HG03095 (cell line): ENCODE measurements at regions not wholly inside any gene's neighbourhood (a gene's known extent, or its start where the extent isn't known, plus 50 kb on each side); places are given as distances from the start of the nearest gene placed in this dataset.
"Not testable (repeated sequence)": the region's sequence is repeated elsewhere in the genome, so short reads cannot be mapped to it uniquely, and the experiment has no call there.

ENCODE experiments used
- ATAC-seq: cut with Tn5 transposase; IDR thresholded peaks from one replicate; pipeline ENCODE4 v1.9.1; 2021; ENCODE audit warnings: moderate library complexity; ENCODE audit not compliant: unreplicated experiment

DNA sequence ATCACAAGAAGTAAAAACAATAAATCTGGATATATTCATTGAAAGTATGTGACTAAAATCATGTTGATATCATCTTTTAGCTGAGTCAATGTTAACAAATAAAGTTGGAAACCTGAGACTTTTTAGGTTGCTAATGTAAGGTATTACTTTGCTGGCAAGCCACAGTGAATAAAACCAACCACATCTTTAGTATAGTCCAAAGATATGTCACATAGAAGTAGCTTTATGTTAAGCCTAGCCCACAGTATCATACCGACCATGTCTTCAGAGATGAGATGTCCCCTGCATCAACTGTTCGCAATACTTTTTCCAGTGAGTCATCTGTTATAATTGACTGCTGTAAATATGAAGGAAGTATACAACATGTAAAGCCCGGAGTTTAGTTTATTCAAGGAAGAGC lies 107.6 kb upstream of the MCHR2 start:
- ATAC-seq = no peak

DNA sequence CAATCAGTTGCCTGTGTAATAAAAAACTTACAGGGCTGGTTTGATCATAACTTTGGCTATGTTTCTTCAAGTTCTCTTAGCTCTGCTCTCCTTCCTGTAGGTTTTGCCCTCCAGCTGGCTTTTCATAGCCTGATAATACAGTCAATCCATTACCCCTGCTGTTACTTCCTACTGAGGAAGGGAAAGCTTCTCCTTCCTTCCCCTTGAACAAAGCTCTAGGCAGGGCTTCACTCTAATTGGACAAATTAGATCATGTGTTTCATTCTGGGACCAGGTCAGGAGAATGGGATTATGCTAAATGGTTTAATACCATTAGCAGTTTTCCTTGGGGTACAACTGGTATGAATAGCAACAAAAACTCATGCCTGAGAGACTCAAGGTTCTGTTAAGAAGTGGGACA lies 106.8 kb upstream of the MCHR2 start:
- ATAC-seq = no peak

DNA sequence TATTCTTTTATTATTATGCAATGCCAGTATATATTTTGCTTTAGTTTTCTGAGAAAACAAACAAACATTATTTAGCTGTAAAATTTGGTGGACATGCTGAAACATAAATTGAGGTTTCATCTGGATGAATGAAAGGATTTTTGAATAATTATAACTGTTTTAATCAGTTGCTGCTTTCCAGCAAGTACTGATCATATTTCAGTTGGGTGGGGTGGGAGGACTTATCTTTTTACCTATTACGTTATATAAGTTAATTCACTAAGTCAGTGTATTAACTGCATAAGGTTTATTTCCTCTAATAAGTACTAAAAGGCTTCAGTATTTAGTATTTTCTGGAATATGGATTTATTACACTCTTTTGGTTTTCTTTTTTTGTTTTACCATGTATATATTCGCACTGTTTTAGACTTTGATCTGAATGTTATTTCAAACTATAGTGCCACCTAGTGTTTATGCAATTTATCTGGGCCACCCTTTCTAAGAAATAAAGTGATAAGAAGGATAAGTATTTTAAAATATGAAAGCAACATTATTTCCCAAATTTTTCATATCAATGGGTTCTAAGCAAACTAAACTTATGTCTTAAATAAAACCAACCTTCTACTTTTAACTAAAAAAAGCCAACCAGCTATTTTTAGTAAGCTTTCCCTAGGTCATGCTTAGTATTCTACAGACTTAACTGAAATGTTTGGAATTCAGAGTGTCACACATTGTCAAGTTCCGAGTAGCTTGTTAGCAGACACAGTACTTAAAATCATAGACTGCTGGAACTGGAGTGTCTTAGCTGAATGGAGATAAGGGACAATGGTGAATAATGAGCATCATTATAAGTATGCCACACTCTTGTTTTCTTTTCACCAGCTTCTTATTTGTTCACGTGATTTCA lies 105.4 kb upstream of the MCHR2 start:
- ATAC-seq = no peak

DNA sequence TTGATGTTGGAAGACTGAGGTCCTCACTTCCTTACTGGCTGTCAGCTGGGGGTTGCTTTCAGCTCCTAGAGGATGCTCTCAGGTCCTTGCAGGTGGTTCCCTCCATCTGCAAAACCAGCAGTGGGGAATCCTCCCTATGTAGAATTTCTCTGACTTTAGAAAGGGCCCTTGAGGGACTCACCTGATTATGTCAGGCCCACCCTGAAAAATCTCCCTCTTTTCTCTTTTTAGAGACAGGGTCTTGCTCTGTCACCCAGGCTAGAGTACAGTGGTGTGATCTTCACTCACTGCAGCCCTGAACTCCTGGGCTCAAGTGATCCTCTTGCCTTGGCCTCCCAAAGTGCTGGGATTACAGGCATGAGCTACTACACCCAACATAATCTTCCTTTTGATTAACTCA lies 102.9 kb upstream of the MCHR2 start:
- ATAC-seq = no peak

DNA sequence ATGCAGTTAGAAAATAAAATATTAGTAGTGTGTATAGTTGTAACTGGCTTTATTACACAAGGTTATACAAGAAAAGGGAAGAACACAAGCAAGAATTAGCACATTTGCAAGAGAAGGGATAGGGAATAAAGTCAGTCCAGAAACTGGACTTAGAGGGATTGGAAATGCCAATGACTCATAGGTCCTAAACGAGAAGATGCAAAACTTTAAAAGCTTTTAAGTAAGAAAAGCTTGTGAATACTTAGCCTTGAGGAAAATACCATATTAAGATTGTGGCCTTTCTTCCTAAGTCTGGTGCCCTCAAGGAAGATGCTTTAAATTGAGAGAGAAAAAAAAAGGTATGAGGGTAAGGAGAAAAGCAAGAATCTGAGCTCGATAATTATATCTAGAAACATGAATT lies 102.3 kb upstream of the MCHR2 start:
- ATAC-seq = no peak

DNA sequence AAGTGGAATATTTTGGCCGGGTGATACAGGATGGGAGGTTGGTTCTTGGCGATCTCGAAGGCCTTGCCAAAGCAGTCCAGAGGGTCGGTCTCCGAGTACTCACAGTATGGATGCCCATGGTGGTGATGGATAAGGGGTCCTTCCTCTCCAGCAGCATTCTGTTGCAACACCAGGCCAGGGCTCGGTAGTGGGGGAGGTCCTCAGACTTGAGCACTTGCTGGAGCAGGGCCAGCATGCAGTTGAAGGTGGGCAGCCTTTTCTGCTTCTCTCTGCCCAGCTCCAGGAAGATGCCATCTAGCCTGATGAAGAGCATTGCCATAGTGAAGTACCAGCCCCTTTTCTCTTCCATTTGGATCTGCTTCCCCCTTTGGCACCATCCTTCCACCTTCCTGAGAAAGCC lies 99.4 kb upstream of the MCHR2 start:
- no peak for ATAC-seq

DNA sequence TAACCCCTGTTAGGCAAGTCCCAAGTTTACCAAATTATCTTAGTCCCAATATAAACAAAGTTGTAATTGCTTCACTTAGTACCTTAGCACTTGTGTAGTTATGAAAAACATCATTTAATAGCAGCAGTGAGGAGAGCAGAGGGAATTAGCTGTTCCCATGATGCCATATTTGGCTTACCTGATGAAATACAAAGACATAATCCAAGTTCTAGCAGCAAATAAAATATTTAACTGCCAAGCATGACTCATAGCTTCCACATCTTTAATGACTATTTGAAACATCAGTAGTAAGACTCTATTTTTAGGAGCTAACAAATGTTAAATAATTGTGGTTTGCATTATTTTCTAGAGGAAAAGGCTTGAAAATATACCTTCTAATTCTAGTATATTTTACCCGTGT lies 94.0 kb upstream of the MCHR2 start:
- no peak for ATAC-seq

DNA sequence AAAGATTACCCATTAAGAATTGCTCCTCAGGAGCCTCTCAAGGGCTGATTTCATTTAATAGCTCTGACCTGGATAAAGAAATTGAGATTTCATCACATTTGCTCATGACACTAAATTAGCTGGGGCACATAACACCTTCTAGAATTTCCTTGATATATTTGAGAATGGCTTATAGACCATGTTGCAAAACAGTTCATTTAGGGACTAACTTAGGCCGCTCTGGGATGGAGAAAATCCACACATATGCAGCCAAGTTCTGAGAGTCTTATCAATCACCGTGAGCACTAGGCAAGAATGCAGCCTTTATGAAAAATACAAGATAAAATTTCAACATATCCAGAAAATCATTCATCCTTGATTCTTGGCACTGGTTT lies 91.0 kb upstream of the MCHR2 start:
- ATAC-seq = no peak

DNA sequence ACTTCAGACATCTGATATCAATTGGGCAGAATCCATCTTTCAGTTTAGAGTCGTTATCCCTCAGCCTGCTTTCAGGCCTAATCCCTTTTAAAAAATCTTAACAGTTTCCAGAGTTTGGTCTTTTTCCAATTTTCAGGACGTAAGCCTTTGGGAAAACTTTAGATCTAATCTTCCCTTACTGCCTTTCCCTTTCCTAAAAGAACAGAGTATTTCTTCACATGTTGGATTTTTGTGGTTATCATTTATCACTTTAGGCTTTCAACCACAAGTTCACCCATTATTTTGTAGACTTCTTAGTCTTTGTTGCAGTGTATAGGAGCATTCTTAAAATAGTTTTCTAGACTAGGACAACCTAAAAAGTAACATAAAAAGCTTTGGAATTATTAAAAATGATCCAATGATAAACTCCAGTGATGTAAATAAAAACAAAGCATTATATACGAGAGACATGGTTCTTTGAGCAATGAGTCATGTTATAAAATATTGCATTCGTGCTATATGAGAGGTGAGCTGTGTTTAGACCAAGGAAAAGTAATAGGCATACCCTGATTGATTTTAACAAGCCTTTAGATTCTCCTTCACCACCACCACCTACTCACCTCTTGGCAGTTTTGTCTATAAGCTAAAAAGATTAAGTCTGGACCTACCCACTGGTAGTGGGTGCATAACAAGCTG lies 90.4 kb upstream of the MCHR2 start:
- ATAC-seq = no peak

DNA sequence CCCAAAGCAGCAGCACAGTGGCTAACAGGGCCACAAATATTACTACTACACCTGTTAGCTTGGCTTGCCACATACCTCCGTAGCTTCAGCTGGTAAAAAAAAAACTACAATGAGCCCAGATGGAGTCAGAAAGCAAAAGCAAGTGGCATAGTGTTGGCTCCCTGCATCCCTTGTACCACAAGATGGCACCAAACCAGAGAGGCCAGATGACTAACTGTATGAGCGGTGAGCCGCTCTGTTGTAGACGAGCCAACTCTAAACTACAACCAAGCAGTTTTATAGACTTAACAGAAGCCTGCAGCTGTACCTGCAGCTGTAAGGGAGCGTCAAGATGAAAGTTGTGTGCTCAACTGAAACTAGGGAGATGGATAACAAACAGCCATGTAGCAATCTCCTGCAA lies 84.5 kb upstream of the MCHR2 start:
- ATAC-seq = no peak

DNA sequence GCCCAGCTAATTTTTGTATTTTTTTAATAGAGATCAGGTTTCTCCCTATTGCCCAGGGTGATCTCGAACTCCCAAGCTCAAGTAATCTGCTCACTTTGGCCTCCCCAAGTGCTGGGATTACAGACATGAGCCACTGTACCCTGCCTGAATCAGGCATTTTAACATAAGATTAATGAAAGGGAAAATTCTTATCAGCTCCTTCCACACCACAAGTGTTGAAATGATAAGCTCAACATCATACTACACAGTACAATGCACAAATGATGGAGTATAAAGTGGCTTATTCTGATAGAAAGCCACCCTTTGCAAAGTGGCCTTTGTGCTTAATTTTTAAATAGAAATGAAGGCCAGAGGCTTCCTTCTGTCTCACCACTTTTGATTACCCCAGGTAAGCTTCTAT lies 71.3 kb upstream of the MCHR2 start:
- ATAC-seq = no peak

DNA sequence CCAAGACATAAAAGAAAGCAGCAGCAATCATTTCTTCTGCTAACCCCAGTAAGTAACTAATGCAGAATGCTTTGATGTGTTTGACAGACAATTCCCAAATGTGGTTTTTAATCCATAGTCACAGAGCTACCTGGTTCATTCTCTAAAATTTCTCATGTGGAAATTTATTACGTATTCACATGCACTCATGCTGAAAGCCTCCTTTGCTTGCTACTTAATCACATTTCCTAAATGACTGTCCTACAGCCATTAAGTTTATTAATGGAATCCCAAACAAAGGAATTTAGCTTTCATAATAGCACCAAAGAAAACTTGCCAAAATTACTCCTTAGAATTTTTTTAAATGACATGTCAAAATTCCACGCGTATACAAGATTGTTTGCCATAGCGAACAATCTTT lies 68.6 kb upstream of the MCHR2 start:
- ATAC-seq = no peak

DNA sequence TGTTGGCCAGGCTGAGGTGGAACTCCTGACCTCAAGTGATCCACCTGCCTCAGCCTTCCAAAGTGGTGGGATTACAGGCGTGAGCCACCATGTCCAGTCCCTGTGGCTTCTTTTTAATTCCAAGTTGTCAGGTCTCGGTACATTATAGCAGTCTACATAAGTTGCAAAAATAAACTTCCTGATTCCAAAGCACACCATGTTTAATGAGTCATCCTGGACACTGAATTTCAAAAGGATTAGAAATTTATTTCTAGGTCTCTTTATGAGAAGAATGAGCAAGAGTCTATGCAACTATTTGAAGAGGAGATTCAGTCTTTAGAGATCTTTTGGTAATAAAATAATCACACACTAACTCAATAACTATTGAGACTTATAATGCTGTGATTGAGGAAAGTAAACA lies 63.9 kb upstream of the MCHR2 start:
- ATAC-seq = no peak

DNA sequence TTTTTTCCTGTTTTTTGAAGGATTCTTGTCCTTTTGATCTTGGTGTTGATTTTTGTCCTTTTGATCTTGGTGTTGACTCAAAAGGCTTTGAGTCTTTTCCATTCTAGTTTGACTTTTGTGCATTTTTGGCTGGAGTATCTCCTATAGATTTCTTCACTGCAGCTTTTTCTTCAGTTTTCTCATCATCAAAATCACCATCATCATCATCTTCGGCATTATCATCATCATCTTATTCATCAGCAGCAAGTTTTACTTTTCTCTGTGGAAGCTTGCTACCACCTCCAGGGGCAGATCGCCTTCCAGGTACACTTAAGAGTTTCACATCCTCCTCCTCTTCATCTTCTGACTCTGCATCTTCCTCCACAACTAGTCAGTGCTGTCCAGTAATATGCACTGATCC lies 56.5 kb upstream of the MCHR2 start:
- ATAC-seq = no peak

DNA sequence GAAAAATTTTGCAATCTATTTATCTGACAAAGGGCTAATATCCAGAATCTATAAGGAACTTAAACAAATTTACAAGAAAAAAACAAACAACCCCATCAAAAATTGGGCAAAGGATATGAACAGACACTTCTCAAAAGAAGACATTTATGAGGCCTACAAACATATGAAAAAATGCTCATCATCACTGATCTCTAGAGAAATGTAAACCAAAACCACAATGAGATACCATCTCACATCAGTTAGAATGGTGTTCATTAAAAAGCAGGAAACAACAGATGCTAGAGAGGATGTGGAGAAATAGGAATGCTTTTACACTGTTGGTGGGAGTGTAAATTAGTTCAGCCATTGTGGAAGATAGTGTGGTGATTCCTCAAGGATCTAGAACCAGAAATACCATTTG lies 49.9 kb upstream of the MCHR2 start:
- not testable (repeated sequence) for ATAC-seq
